CD14-positive monocyte (primary cell): ENCODE measurements at regions not wholly inside any gene's neighbourhood (a gene's known extent, or its start where the extent isn't known, plus 50 kb on each side); places are given as distances from the start of the nearest gene placed in this dataset.

Experiments used
- DNase-seq, 3 donors: peaks; one replicate each; pipeline ENCODE4 v3.0.0-alpha.2; 2011 to 2022
- H2AFZ ChIP-seq: 2 replicates; pipeline ENCODE4 v1.6.0; 2012; ENCODE audit warnings: mild to moderate bottlenecking, low read depth, low read length, inconsistent platforms; ENCODE audit not compliant: insufficient read depth, poor library complexity, severe bottlenecking
- H3K27ac ChIP-seq, 2 donors: 1 replicate in 1 of 2; 2 replicates in 1 of 2; pipeline ENCODE4 v1.5.1; 2012 to 2013; ENCODE audit warnings: low read length in 2 of 2, control low read depth in 1 of 2, inconsistent platforms in 1 of 2, low read depth in 1 of 2, mild to moderate bottlenecking in 1 of 2
- H3K27me3 ChIP-seq, 2 donors: one replicate each; pipeline versions ENCODE4 v1.6.0 to v1.6.1; 2011 to 2013; ENCODE audit warnings: low read length in 2 of 2; ENCODE audit not compliant: control insufficient read depth in 2 of 2, insufficient read depth in 2 of 2
- H3K36me3 ChIP-seq, 2 donors: replicated peaks in 1 of 2; 1 replicate in 1 of 2; 2 replicates in 1 of 2; pipeline versions ENCODE4 v1.5.1 to v1.6.1; 2012 to 2013; ENCODE audit warnings: low read length in 2 of 2, control low read depth in 1 of 2, inconsistent platforms in 1 of 2, mild to moderate bottlenecking in 1 of 2; ENCODE audit not compliant: insufficient read depth in 2 of 2, control insufficient read depth in 1 of 2
- H3K4me1 ChIP-seq, 2 donors: 1 replicate in 1 of 2; 2 replicates in 1 of 2; pipeline versions ENCODE4 v1.5.1 to v1.6.1; 2012 to 2013; ENCODE audit warnings: low read length in 2 of 2, control low read depth in 1 of 2, inconsistent platforms in 1 of 2, mild to moderate bottlenecking in 1 of 2, moderate library complexity in 1 of 2; ENCODE audit not compliant: insufficient read depth in 2 of 2, control insufficient read depth in 1 of 2
- H3K4me2 ChIP-seq: replicated peaks from 2 replicates; pipeline ENCODE3; 2012; ENCODE audit warnings: low read length, moderate library complexity, mild to moderate bottlenecking; ENCODE audit not compliant: poor library complexity, severe bottlenecking; ENCODE audit errors: extremely low read depth
- H3K4me3 ChIP-seq, 3 experiments: fragments of 200-600 bp in 1 of 3; sonication (generic) in 1 of 3; replicated peaks in 1 of 3; 1 replicate in 2 of 3; 2 replicates in 1 of 3; pipeline ENCODE4 v1.5.1; 2011 to 2013; ENCODE audit warnings: low read length in 3 of 3, mild to moderate bottlenecking in 3 of 3, control low read depth in 2 of 3, low read depth in 2 of 3, inconsistent platforms in 1 of 3, moderate library complexity in 1 of 3
- H3K79me2 ChIP-seq: 2 replicates; pipeline ENCODE4 v1.6.0; 2012; ENCODE audit warnings: mild to moderate bottlenecking, control low read depth, inconsistent platforms, low read length, moderate library complexity; ENCODE audit not compliant: insufficient read depth
- H3K9ac ChIP-seq: 2 replicates; pipeline ENCODE4 v1.6.0; 2017; ENCODE audit warnings: low read length, mild to moderate bottlenecking; ENCODE audit not compliant: insufficient read depth, poor library complexity, severe bottlenecking
- H3K9me3 ChIP-seq, 2 donors: replicated peaks in 1 of 2; 1 replicate in 1 of 2; 2 replicates in 1 of 2; pipeline versions ENCODE4 v1.5.1 to v1.6.1; 2012 to 2013; ENCODE audit warnings: low read length in 2 of 2, control low read depth in 1 of 2; ENCODE audit not compliant: control insufficient read depth in 1 of 2, insufficient read depth in 1 of 2
- H4K20me1 ChIP-seq: 2 replicates; pipeline ENCODE4 v1.6.0; 2012; ENCODE audit warnings: mild to moderate bottlenecking, low read length, control low read depth, moderate library complexity; ENCODE audit not compliant: insufficient read depth
- H3K27ac Mint-ChIP-seq, 7 donors: one replicate each; pipeline ENCODE4 v1.8.0; 2020; ENCODE audit warnings: mild to moderate bottlenecking in 7 of 7, mixed read lengths in 7 of 7, moderate library complexity in 6 of 7, inconsistent platforms in 2 of 7
- H3K27me3 Mint-ChIP-seq, 3 donors: one replicate each; pipeline ENCODE4 v1.8.0; 2021 to 2022; ENCODE audit warnings: low read depth in 3 of 3, mild to moderate bottlenecking in 3 of 3, mixed read lengths in 3 of 3, moderate library complexity in 3 of 3, inconsistent platforms in 1 of 3
- H3K36me3 Mint-ChIP-seq, 2 donors: one replicate each; pipeline ENCODE4 v1.8.0; 2020; ENCODE audit warnings: mixed read lengths in 2 of 2, inconsistent platforms in 1 of 2, mild to moderate bottlenecking in 1 of 2
- H3K4me1 Mint-ChIP-seq: one replicate; pipeline ENCODE4 v1.8.0; 2020; ENCODE audit warnings: mild to moderate bottlenecking, mixed read lengths
- H3K4me3 Mint-ChIP-seq, 2 donors: one replicate each; pipeline ENCODE4 v1.8.0; 2020; ENCODE audit warnings: mild to moderate bottlenecking in 2 of 2, mixed read lengths in 2 of 2, moderate library complexity in 1 of 2
- H3K9me3 Mint-ChIP-seq, 7 donors: one replicate each; pipeline ENCODE4 v1.8.0; 2020 to 2022; ENCODE audit warnings: mixed read lengths in 7 of 7, mild to moderate bottlenecking in 6 of 7, moderate library complexity in 6 of 7, inconsistent platforms in 2 of 7
- CTCF ChIP-seq: fragments of 200-600 bp; IDR thresholded peaks from one replicate; pipeline ENCODE4 v1.8.0; 2022; ENCODE audit warnings: antibody characterized with exemption, mild to moderate bottlenecking
- WGBS: methylation state at CpG from one replicate; pipeline ENCODE4 v1.1.5; 2013; ENCODE audit warnings: missing lambda C conversion rate; ENCODE audit not compliant: insufficient coverage; 5-methylcytosine and 5-hydroxymethylcytosine counted together
- intact Hi-C, 2 donors: fragments of 100-400 bp; cut with micrococcal nuclease; formaldehyde crosslinking; loops; one replicate each; pipeline versions ENCODE4 v1.15.0 to v1.15.1; 2023

DNA sequence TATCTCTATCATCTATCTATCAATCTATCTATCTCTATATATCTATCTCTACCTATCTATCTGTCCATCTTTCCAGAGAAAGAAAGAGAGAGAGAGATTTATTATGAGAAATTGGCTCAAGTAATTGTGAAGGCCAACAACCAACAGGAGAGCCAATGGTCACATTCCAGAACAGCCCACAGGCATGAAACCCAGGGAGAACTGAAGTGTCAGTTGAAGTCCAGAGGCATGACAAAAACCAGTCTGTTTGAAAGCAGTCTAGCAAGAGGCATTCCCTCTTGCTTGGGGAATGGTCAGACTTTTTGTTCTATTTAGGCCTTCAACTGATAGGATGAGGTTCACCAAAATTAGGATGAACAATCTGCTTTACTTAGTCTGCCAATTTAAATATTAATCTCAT lies 87.6 kb upstream of the PLCXD3 start:
- H3K4me2 ChIP-seq, result no peak overlapping the region
- no peak for DNase-seq
- H3K4me3 ChIP-seq, result no peak overlapping the region
- Mint-ChIP-seq H3K9me3 (peaks cover under 1 to 11% (median 4%) of the 10 kb centered on the region in 7 donors), H3K4me1 (no peaks in the 10 kb centered on the region), H3K36me3 (no peaks in the 10 kb centered on the region), H3K27ac (no peak overlapping the region), H3K27me3 (peaks cover 0 to 2% (median 0%) of the 10 kb centered on the region in 3 donors), H3K4me3 (no peak overlapping the region)
- no peaks in the 10 kb centered on the region for H3K79me2 ChIP-seq
- intact Hi-C loops, result no loop called here
- no peak for TF ChIP-seq CTCF
- no peak overlapping the region for H2AFZ ChIP-seq
- no peak overlapping the region for H3K9ac ChIP-seq
- no peaks in the 10 kb centered on the region for H3K4me1 ChIP-seq
- no peaks in the 10 kb centered on the region for H3K36me3 ChIP-seq
- no peaks in the 10 kb centered on the region for H3K27me3 ChIP-seq
- no peak overlapping the region for H3K27ac ChIP-seq
- H4K20me1 ChIP-seq, result no peaks in the 10 kb centered on the region
- H3K9me3 ChIP-seq, result peaks cover 7 to 12% of the 10 kb centered on the region in 2 donors

DNA sequence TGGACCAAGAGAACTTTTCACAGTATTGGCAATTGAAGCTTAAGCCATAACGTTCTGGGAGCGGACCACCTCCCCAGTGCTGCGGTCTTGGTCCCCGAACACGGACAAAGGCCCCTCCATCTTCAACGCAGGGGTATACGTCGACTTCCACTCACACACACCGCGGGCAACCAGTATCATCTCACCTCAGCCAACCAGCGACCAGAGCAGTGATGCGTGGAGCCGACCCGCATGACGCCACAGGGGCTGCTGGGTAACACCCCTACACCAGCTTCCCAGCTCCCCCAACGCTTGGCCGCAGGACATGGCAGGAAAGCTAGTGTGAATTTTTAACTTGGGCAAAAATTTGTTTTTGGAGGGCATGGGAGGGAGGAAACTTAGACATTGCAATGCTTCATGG lies 77.3 kb upstream of the PLCXD3 start:
- Histone ChIP-seq H3K36me3 (no peaks in the 10 kb centered on the region), H3K27ac (no peak overlapping the region), H3K4me2 (no peak overlapping the region), H3K27me3 (no peaks in the 10 kb centered on the region), H4K20me1 (no peaks in the 10 kb centered on the region), H3K9me3 (peaks cover 6 to 12% of the 10 kb centered on the region in 2 donors), H3K79me2 (no peaks in the 10 kb centered on the region), H2AFZ (no peak overlapping the region), H3K4me3 (no peak overlapping the region), H3K9ac (no peak overlapping the region), H3K4me1 (no peaks in the 10 kb centered on the region)
- H3K27me3 Mint-ChIP-seq, result peaks cover 0 to 1% (median 0%) of the 10 kb centered on the region in 3 donors
- intact Hi-C loops, result no loop called here
- no peaks in the 10 kb centered on the region for H3K36me3 Mint-ChIP-seq
- TF ChIP-seq CTCF, result no peak
- 92% methylated on average over 11 of the region's 17 CpGs for WGBS
- H3K4me3 Mint-ChIP-seq, result no peak overlapping the region
- no peaks in the 10 kb centered on the region for H3K4me1 Mint-ChIP-seq
- H3K27ac Mint-ChIP-seq, result no peak overlapping the region
- peaks cover 0 to 12% (median 9%) of the 10 kb centered on the region in 7 donors for H3K9me3 Mint-ChIP-seq
- DNase-seq, result no peak
